ENCODE measurements at regions not wholly inside any gene's neighbourhood (a gene's known extent, or its start where the extent isn't known, plus 50 kb on each side); places are given as distances from the start of the nearest gene placed in this dataset.

DNA sequence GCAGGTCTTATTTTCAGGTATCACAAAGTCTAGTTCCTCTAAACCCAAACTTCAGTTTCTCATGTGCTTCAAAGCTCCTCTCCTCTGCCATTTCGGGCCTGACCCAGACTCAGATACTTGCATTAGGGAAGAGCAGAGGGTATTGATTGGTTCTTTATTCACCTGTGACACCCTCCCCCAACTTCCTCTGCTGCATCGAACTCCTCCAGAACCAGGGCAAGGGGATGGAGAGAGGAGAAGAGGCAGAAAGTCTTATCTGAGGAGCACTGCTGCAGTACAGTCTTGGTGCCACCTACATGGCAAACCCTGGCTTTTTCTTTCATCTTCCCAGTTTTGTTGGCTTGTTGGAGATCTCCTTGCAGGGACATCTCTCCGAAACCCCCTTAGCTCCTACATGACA is 96.0 kb upstream of the OSMR start:
- CTCF ChIA-PET = no interaction called here
- no peak overlapping the region for H3K4me2 ChIP-seq (replicated peaks; ENCODE audit: low read depth, low read length, poor library complexity, severe bottlenecking)
- WGBS (ENCODE audit: insufficient coverage) = 100% methylated on average over 1 of the region's 3 CpGs
- intact Hi-C loops (cut with micrococcal nuclease) = no loop called here
- no peaks in the 10 kb centered on the region for H3K36me3 ChIP-seq (replicated peaks in 1 of 2; ENCODE audit: control extremely low read depth in 1 of 2, control insufficient read depth in 1 of 2, extremely low read depth in 1 of 2, insufficient read depth in 2 of 2, low read length in 1 of 2)
- no peaks in the 10 kb centered on the region for H3K79me2 ChIP-seq (ENCODE audit: control insufficient read depth, insufficient read depth, low read length)
- H2AFZ ChIP-seq (ENCODE audit: insufficient read depth, low read depth, low read length, poor library complexity, severe bottlenecking) = no peak overlapping the region
- no peak overlapping the region for H3K4me3 ChIP-seq (ENCODE audit: control extremely low read depth in 1 of 5, extremely low read depth in 1 of 5, insufficient read depth in 1 of 5, low read depth in 2 of 5, low read length in 4 of 5)
- no peak overlapping the region for H3K4me3 Mint-ChIP-seq
- no peaks in the 10 kb centered on the region for H3K4me1 Mint-ChIP-seq
- peaks cover 15% of the 10 kb centered on the region for H3K27me3 Mint-ChIP-seq
- no peak overlapping the region for H3K9ac ChIP-seq (ENCODE audit: low read length)
- POLR2A ChIA-PET = no interaction called here
- no peaks in the 10 kb centered on the region for H3K27me3 ChIP-seq (replicated peaks in 1 of 4; ENCODE audit: control extremely low read depth in 1 of 4, control insufficient read depth in 3 of 4, insufficient read depth in 4 of 4, low read length in 3 of 4)
- H3K4me1 ChIP-seq (ENCODE audit: control insufficient read depth in 2 of 2, insufficient read depth in 2 of 2, low read length in 2 of 2) = no peaks in the 10 kb centered on the region
- H3K9me3 ChIP-seq (ENCODE audit: control extremely low read depth in 1 of 3, control insufficient read depth in 2 of 3, insufficient read depth in 1 of 3, low read length in 2 of 3) = peaks cover 0 to 1% (median 0%) of the 10 kb centered on the region in 3 donors
- TF ChIP-seq, protein P1, sequence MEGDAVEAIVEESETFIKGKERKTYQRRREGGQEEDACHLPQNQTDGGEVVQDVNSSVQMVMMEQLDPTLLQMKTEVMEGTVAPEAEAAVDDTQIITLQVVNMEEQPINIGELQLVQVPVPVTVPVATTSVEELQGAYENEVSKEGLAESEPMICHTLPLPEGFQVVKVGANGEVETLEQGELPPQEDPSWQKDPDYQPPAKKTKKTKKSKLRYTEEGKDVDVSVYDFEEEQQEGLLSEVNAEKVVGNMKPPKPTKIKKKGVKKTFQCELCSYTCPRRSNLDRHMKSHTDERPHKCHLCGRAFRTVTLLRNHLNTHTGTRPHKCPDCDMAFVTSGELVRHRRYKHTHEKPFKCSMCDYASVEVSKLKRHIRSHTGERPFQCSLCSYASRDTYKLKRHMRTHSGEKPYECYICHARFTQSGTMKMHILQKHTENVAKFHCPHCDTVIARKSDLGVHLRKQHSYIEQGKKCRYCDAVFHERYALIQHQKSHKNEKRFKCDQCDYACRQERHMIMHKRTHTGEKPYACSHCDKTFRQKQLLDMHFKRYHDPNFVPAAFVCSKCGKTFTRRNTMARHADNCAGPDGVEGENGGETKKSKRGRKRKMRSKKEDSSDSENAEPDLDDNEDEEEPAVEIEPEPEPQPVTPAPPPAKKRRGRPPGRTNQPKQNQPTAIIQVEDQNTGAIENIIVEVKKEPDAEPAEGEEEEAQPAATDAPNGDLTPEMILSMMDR (IDR thresholded peaks at IDR 0.05) = no peak
- no peak for TF ChIP-seq EZH2 (IDR thresholded peaks at IDR 0.05; ENCODE audit: borderline replicate concordance, insufficient read depth, low read depth, low read length, poor library complexity, severe bottlenecking)
- no peak for ATAC-seq (ENCODE audit: low read depth)
- no peak overlapping the region for H3K27ac Mint-ChIP-seq
- H4K20me1 ChIP-seq (ENCODE audit: control insufficient read depth, insufficient read depth, low read length, poor library complexity, severe bottlenecking) = no peaks in the 10 kb centered on the region
- H3K27ac ChIP-seq (ENCODE audit: low read length in 2 of 2) = no peak overlapping the region
- H3K9me3 Mint-ChIP-seq (ENCODE audit: insufficient read depth) = peaks cover 2% of the 10 kb centered on the region
- DNase-seq = no peak

DNA sequence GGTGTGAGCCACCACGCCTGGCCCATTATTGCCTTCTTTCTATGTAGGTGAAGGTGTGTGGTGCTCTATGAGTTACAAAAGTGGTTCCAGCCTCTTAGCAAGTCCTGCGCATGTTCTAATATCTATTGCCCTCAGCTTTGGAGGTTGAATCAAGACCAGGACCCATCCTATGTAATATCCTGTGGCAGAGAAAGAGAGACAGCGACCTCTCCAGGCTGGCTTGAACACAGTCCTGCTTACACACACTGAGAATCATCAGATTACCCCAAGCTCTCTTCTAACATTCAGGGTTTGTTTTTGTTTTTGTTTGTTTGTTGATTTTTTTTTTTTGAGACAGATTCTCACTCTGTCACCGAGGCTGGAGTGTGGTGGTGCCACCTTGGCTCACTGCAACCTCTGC is 94.7 kb upstream of the OSMR start:
- Histone ChIP-seq H2AFZ (ENCODE audit: insufficient read depth, low read depth, low read length, poor library complexity, severe bottlenecking) (no peak overlapping the region), H3K9me3 (ENCODE audit: control extremely low read depth in 1 of 3, control insufficient read depth in 2 of 3, insufficient read depth in 1 of 3, low read length in 2 of 3) (no peaks in the 10 kb centered on the region), H3K27ac (ENCODE audit: low read length in 2 of 2) (no peak overlapping the region), H3K4me3 (ENCODE audit: control extremely low read depth in 1 of 5, extremely low read depth in 1 of 5, insufficient read depth in 1 of 5, low read depth in 2 of 5, low read length in 4 of 5) (no peak overlapping the region), H4K20me1 (ENCODE audit: control insufficient read depth, insufficient read depth, low read length, poor library complexity, severe bottlenecking) (no peaks in the 10 kb centered on the region), H3K36me3 (replicated peaks in 1 of 2; ENCODE audit: control extremely low read depth in 1 of 2, control insufficient read depth in 1 of 2, extremely low read depth in 1 of 2, insufficient read depth in 2 of 2, low read length in 1 of 2) (no peaks in the 10 kb centered on the region), H3K4me1 (ENCODE audit: control insufficient read depth in 2 of 2, insufficient read depth in 2 of 2, low read length in 2 of 2) (no peaks in the 10 kb centered on the region), H3K27me3 (replicated peaks in 1 of 4; ENCODE audit: control extremely low read depth in 1 of 4, control insufficient read depth in 3 of 4, insufficient read depth in 4 of 4, low read length in 3 of 4) (no peaks in the 10 kb centered on the region), H3K9ac (ENCODE audit: low read length) (no peak overlapping the region), H3K4me2 (replicated peaks; ENCODE audit: low read depth, low read length, poor library complexity, severe bottlenecking) (no peak overlapping the region), H3K79me2 (ENCODE audit: control insufficient read depth, insufficient read depth, low read length) (no peaks in the 10 kb centered on the region)
- H3K9me3 Mint-ChIP-seq (ENCODE audit: insufficient read depth) = no peaks in the 10 kb centered on the region
- no peak overlapping the region for H3K27ac Mint-ChIP-seq
- no peak overlapping the region for H3K4me3 Mint-ChIP-seq
- intact Hi-C loops (cut with micrococcal nuclease) = no loop called here
- ChIA-PET CTCF (no interaction called here), POLR2A (no interaction called here)
- ATAC-seq (ENCODE audit: low read depth) (no peak), DNase-seq (no peak)
- TF ChIP-seq EZH2 (IDR thresholded peaks at IDR 0.05; ENCODE audit: borderline replicate concordance, insufficient read depth, low read depth, low read length, poor library complexity, severe bottlenecking) = no peak
- TF ChIP-seq, protein P1 (IDR thresholded peaks at IDR 0.05) = no peak
- H3K27me3 Mint-ChIP-seq = peaks cover 15% of the 10 kb centered on the region
- H3K4me1 Mint-ChIP-seq = no peaks in the 10 kb centered on the region
- 76% methylated on average over 2 of the region's 4 CpGs for WGBS (ENCODE audit: insufficient coverage)
